Head of caudate nucleus (tissue), 42 donors: ENCODE measurements at regions not wholly inside any gene's neighbourhood (a gene's known extent, or its start where the extent isn't known, plus 50 kb on each side); places are given as distances from the start of the nearest gene placed in this dataset.

Source experiments
- DNase-seq, 42 donors: peaks; one replicate each; pipeline versions ENCODE4 v3.0.0 to v3.0.0-alpha.2; 2020 to 2021; ENCODE audit warnings: mixed read lengths in 7 of 42
- intact Hi-C: fragments of 100-400 bp; cut with DNase I; formaldehyde crosslinking; loops from one replicate; pipeline ENCODE4 v1.15.0; 2022

DNA sequence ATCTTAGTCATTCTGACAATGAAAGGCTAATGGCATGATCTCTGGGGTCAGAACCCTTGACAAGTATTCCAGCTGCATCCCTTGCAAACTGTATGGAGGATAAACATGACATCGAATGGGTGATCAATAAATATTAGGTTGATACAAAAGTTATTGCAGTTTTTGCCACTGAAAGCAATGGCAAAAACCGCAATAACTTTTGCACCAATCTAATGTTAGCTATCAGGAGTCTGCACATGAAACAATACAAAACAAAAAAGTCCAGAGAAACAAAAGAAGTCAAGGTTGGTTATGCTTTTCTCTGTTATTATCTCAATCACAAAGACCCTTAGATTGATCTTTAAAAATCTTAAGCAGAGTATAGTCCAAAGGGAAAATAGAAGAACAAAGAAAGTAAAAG, 292.7 kb downstream of the DUSP10 start:
- intact Hi-C loops: no loop called here

GRCh38 chr1:221449801-221450470, 292.0 kb downstream of the DUSP10 start:
- intact Hi-C loops: no loop called here
- DNase-seq: no peak

More for the DNA sequence above, 292.7 kb downstream of the DUSP10 start:
- DNase-seq: no peak

DNA sequence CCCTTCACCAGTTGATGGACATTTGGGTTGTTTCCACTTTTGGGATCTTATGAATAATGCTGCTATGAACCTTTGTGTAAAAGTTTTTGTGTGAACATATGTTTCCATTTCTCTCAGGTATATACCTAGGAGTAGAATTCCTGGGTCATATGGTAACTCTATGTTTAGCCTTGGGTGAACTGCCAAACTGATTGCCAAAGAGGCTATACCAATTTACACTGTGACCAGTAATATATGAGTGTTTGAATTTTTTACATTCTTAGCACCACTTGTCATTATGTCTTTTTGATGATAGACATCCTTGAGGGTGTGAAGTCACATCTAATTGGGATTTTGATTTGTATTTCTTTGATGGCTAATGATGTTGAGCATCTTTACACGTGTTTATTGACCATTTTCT, 290.1 kb downstream of the DUSP10 start:
- intact Hi-C loops: no loop called here
- no peak for DNase-seq

GRCh38 chr1:221454096-221454495, 287.8 kb downstream of the DUSP10 start:
- no peak for DNase-seq
- intact Hi-C loops: no loop called here

GRCh38 chr1:221456918-221457317, 285.0 kb downstream of the DUSP10 start:
- intact Hi-C loops: no loop called here
- DNase-seq: no peak

DNA sequence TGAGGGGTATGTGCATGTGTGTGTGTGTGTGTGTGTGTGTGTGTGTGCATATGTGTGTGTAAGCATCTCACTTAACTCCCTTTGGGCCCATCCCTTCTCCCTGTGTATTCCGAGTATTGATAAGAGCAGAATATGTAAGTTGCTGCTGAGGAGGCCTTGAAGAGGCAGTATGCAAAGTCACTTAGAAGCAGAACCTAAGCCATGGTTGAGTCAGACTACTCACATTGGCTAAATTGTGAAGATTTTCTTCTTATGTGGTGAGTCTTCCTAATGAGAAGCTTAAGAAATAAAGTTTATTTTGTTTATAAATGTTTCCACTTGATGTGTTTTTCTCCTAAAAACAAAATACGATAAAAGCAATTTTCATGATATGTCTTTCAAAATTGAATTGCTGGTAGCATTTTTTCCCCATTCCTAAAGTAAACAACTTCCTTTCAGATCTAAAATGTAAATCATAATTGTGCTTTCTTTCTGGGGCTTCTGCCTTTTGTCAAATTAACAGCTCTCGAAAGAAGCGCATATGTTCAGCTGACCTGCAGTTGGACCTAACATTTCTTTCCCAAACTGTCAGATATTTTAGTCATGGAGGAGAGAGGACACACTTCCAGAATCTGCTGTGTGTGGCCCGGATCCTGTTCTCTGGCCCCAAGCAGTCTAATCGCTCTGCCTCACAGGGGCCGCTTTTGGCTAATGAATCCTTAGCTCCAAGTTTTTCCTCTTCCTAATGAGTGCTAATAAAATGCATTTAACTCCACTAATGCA, 284.0 kb downstream of the DUSP10 start:
- intact Hi-C loops: no loop called here
- no peak for DNase-seq

- intact Hi-C loops: no loop called here
- no peak for DNase-seq
Observed at GRCh38 chr1:221458447-221459156, 283.3 kb downstream of the DUSP10 start.

- intact Hi-C loops: no loop called here
- DNase-seq: no peak
Observed at GRCh38 chr1:221459558-221459957, 282.3 kb downstream of the DUSP10 start.

GRCh38 chr1:221462345-221462744, 279.5 kb downstream of the DUSP10 start:
- no peak for DNase-seq
- intact Hi-C loops: no loop called here

DNA sequence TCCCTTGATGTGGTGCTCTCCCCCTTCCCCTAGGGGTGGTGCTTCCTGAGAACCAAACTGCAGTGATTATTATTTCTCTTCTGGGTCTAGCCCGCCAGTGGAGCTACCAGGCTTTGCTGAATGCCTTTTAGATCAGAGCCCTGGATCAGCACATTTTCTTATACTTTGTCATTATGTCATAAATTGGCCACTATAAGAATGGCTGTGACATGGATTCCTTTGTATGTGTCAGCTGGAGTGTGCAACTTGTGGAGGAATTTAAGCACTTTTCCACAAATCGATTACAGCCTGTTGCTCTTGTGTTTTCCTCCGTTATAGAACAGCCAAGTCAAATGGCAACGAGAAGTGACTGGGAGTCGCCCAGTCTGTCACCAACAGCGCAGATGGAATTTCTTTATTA, 273.3 kb downstream of the DUSP10 start:
- DNase-seq: no peak
- intact Hi-C loops: no loop called here

DNA sequence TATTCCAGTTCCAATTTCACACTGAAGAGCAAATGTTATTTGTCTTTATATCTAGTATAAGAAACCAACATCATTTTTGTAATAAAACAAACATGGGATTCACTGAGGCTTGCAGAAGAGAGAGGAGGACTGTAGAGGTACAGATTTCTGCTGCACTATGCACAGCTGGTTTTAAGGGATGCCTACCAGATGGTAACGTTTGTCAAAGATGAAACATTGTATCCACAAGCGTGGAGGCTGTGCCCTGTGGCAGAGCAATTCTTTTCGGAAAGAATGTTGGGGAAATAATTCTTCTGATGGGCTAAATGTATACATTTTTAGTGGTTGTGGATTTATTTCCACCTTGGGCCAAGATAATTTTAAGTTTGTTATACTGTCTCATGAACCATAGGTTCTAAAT, 272.4 kb downstream of the DUSP10 start:
- intact Hi-C loops: no loop called here
- no peak for DNase-seq

GRCh38 chr1:221470000-221470698, 271.7 kb downstream of the DUSP10 start:
- no peak for DNase-seq
- intact Hi-C loops: loop anchor here (10.0 kb wide), 1 partner anchor 985 kb away; no protein-coding TSS in a partner anchor

GRCh38 chr1:221473411-221473810, 268.5 kb downstream of the DUSP10 start:
- intact Hi-C loops: loop anchor here (10.0 kb wide), 1 partner anchor 981 kb away; no protein-coding TSS in a partner anchor
- DNase-seq: no peak

DNA sequence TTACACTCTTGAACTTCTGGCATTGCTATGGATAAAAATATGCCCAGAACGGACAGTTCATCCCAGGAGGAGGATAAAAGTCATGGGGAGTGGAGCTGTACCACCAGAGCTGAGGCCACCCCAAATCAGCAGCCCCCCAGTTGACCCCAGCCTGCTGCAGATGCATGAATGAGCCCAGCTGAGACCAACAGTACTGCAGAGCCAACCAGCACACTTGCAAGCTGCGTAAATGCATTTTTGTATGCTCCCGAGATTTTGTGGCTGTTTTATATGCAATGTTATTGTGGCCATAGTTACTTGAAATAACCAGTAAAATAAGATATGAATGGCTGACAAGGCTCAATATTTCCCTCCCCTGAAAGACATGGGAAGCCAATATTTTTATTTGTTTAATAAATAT, 264.6 kb downstream of the DUSP10 start:
- intact Hi-C loops: loop anchor here (10.0 kb wide), 1 partner anchor 978 kb away; no protein-coding TSS in a partner anchor
- DNase-seq: no peak

DNA sequence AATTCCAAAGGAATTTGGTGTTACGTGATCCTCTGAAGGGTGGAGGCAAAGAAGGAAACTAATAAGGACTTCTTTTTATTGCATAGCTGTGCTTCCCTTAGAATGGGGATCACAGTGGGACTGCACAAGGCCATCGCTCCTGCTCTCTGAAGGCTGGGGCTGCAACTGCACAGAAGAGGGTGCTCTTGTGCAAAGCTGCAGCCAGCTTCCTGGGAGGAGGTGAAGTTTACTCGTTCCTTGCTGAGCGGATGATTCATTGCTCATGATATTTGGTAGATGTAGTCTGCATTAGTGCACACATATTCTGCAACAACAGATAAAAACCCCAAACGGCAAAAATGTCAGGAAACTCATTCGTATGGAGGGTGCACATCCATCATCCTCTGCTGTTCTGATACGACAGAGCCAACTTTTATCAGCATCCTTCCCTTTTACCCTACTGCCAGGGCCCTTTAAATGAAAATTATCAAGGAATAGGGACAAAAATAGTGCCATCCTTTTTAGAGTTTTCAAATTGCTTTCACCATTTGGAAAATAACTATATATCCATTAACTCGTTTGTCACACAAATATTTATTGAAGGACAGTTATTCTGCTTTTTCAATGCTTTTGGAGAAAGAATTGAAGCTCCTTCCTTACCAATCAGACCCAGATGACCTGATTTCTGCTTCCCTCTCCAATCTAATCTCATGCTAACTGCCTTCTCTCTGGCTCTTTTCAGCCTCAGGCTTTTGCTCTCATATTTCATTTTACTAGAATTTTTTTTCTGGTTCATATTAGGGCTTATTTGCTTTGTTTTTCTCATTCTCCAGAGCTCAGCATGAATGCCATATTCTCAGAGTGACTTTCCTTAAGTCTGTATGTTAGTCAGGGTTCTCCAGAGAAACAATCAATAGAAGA, 263.6 kb downstream of the DUSP10 start:
- DNase-seq: peak; percentile 47 to 91 (median 78)
- intact Hi-C loops: loop anchor here (10.0 kb wide), 1 partner anchor 977 kb away; no protein-coding TSS in a partner anchor

DNA sequence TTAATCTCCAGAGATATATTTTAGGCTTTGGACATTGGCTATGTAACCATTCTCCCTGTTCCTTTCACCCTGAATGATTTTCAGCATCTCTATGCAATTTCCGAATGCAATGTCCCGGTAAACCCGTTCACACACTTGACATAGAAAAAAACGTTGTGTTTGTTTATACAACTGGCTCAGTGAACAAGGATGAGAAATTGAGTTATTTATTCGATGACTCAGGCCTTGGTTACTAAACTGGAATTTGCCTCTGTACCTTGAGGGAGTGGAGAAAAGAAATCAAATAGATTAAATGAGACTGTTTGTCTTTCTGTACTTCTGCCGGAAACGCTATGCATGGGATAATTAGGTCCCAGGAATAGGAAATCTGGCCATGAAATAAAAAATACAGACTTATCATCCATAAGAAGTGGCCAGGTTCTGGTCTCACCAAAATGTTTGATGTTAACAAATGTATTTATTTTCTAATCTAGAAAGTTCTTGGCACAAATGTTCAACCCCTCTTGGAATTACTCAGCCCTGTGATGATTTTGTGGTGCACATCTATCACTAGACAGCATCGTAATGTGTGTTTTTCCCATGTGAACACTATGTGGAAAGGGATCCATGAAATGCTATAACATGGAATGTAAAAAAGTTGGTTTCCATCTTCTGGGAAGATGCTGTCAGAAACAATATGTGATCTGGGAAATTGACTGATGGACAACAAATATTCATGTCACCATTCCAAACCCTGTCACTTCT, 253.9 kb downstream of the DUSP10 start:
- DNase-seq: no peak
- intact Hi-C loops: no loop called here

DNA sequence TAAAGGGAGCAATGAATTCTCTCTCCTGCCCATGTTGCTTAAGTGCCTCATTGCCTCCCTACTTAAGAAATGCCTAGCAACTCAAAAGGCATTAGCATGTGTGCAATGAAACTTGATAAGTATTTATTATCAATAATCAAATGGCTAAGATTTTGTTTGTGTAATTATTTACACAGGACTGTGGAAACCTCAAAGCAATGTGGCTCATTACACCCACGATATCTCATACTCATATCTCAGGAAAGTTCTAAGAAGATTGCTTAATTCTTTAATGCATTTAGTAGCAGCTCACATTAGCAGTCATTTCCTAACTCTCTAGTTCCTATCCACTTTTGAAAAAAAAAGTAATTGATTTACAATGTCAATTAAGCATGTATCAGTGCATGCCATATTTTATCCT, 253.3 kb downstream of the DUSP10 start:
- no peak for DNase-seq
- intact Hi-C loops: no loop called here

- intact Hi-C loops: no loop called here
- no peak for DNase-seq
Observed at GRCh38 chr1:221494670-221495069, 247.2 kb downstream of the DUSP10 start.
